OCI-LY7 (cell line): ENCODE measurements at regions not wholly inside any gene's neighbourhood (a gene's known extent, or its start where the extent isn't known, plus 50 kb on each side); places are given as distances from the start of the nearest gene placed in this dataset.

Experiments
- BruUV-seq: library from RNA; stranded (reverse); fragments of 400-500 nt; replicated peaks from 2 replicates; lab custom pipeline; 2021; lab: Mats Ljungman, UMichigan
- CTCF ChIA-PET: fragments of 300-600 bp; sonication (Branson Sonifier 250); formaldehyde crosslinking; loops from one replicate; lab custom pipeline; 2022; ENCODE audit warnings: antibody characterized with exemption; ENCODE audit not compliant: unreplicated experiment; lab: Charles Lee
- POLR2A ChIA-PET: fragments of 300-600 bp; sonication (Branson Sonifier 250); formaldehyde crosslinking; loops from one replicate; lab custom pipeline; 2022; ENCODE audit warnings: antibody characterized with exemption; lab: Charles Lee
- DNase-seq: peaks from one replicate; pipeline ENCODE4 v3.0.0-alpha.2; 2015; ENCODE audit warnings: low spot score
- H2AFZ ChIP-seq: fragments of 200-600 bp; sonication (generic), shearing (Covaris generic); 2 replicates; pipeline ENCODE4 v1.6.1; 2014; ENCODE audit warnings: mild to moderate bottlenecking, antibody characterized with exemption, low read length, moderate library complexity
- H3K27ac ChIP-seq: fragments of 200-600 bp; sonication (generic); 2 replicates; pipeline ENCODE4 v1.5.1; 2014; ENCODE audit warnings: mixed run types, low read depth, mild to moderate bottlenecking, moderate library complexity, low read length, inconsistent platforms; ENCODE audit not compliant: poor library complexity, severe bottlenecking
- H3K36me3 ChIP-seq: fragments of 200-600 bp; sonication (generic); 2 replicates; pipeline ENCODE4 v1.6.1; 2014; ENCODE audit warnings: mild to moderate bottlenecking, antibody characterized with exemption, low read length, moderate library complexity, mixed read lengths; ENCODE audit not compliant: insufficient read depth
- H3K4me1 ChIP-seq: fragments of 200-600 bp; sonication (generic); 2 replicates; pipeline ENCODE4 v1.5.1; 2014; ENCODE audit warnings: mild to moderate bottlenecking, low read length; ENCODE audit not compliant: insufficient read depth, poor library complexity, severe bottlenecking
- H3K4me2 ChIP-seq: fragments of 200-600 bp; sonication (generic); 2 replicates; pipeline ENCODE4 v1.6.1; 2014; ENCODE audit warnings: mild to moderate bottlenecking, low read length
- H3K4me3 ChIP-seq: fragments of 200-600 bp; sonication (generic); 2 replicates; pipeline ENCODE4 v1.5.1; 2014; ENCODE audit warnings: mild to moderate bottlenecking, low read depth, low read length; ENCODE audit not compliant: poor library complexity, severe bottlenecking
- H3K79me2 ChIP-seq: fragments of 200-600 bp; sonication (generic); 2 replicates; pipeline ENCODE4 v1.6.1; 2016; ENCODE audit warnings: low read depth, mild to moderate bottlenecking, low read length, moderate library complexity, mixed read lengths; ENCODE audit not compliant: insufficient read depth
- H3K9me2 ChIP-seq: fragments of 200-600 bp; sonication (generic); 2 replicates; pipeline ENCODE4 v1.6.1; 2016; ENCODE audit warnings: mild to moderate bottlenecking, low read length, mixed read lengths; ENCODE audit not compliant: insufficient read depth
- H3K9me3 ChIP-seq: fragments of 200-600 bp; sonication (generic); 2 replicates; pipeline ENCODE4 v1.6.1; 2014; ENCODE audit warnings: mild to moderate bottlenecking, mixed run types, low read length, mixed read lengths
- H4K20me1 ChIP-seq: fragments of 200-600 bp; sonication (generic); 2 replicates; pipeline ENCODE4 v1.6.1; 2014; ENCODE audit warnings: mild to moderate bottlenecking, antibody characterized with exemption, low read length, moderate library complexity, mixed read lengths; ENCODE audit not compliant: insufficient read depth
- EZH2phosphoT487 ChIP-seq: fragments of 200-600 bp; sonication (generic); IDR thresholded peaks from 2 replicates; pipeline ENCODE4 v1.6.1; 2018; ENCODE audit warnings: low read depth, borderline replicate concordance, mild to moderate bottlenecking, mixed run types, antibody characterized with exemption, low read length, moderate library complexity, mixed read lengths
- intact Hi-C: fragments of 100-400 bp; cut with micrococcal nuclease; formaldehyde crosslinking; loops from one replicate; pipeline ENCODE4 v1.10.0; 2022; ENCODE audit not compliant: unreplicated experiment
- TF ChIP-seq, protein P1 (sequence below): fragments of 200-600 bp; sonication (generic); conservative IDR thresholded peaks from 2 replicates; pipeline ENCODE4 v1.5.1; 2014; ENCODE audit warnings: mild to moderate bottlenecking, antibody characterized with exemption, low read length, moderate library complexity, mixed read lengths

- intact Hi-C loops, result no loop called here
- CTCF ChIA-PET, result no interaction called here
- no peaks in the 10 kb centered on the region for H3K36me3 ChIP-seq
- H3K9me3 ChIP-seq, result no peaks in the 10 kb centered on the region
- H3K79me2 ChIP-seq, result no peaks in the 10 kb centered on the region
- H3K27ac ChIP-seq, result no peak overlapping the region
- no peak for DNase-seq
- TF ChIP-seq, protein P1, sequence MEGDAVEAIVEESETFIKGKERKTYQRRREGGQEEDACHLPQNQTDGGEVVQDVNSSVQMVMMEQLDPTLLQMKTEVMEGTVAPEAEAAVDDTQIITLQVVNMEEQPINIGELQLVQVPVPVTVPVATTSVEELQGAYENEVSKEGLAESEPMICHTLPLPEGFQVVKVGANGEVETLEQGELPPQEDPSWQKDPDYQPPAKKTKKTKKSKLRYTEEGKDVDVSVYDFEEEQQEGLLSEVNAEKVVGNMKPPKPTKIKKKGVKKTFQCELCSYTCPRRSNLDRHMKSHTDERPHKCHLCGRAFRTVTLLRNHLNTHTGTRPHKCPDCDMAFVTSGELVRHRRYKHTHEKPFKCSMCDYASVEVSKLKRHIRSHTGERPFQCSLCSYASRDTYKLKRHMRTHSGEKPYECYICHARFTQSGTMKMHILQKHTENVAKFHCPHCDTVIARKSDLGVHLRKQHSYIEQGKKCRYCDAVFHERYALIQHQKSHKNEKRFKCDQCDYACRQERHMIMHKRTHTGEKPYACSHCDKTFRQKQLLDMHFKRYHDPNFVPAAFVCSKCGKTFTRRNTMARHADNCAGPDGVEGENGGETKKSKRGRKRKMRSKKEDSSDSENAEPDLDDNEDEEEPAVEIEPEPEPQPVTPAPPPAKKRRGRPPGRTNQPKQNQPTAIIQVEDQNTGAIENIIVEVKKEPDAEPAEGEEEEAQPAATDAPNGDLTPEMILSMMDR, result no peak
- TF ChIP-seq EZH2phosphoT487, result no peak
- H3K4me1 ChIP-seq, result no peaks in the 10 kb centered on the region
- POLR2A ChIA-PET, result no interaction called here
- no peaks in the 10 kb centered on the region for H4K20me1 ChIP-seq
- H3K4me2 ChIP-seq, result no peak overlapping the region
- no peak overlapping the region for H2AFZ ChIP-seq
- H3K4me3 ChIP-seq, result no peak overlapping the region
- BruUV-seq, result no TSS peak
- no peaks in the 10 kb centered on the region for H3K9me2 ChIP-seq
These were observed 678.4 kb upstream of the VRK2 start for GRCh38 chr2:57368190-57368589.

GRCh38 chr2:57370882-57371585, 675.6 kb upstream of the VRK2 start:
- POLR2A ChIA-PET, result no interaction called here
- no peak for DNase-seq
- Histone ChIP-seq H3K9me2 (no peaks in the 10 kb centered on the region), H3K9me3 (no peaks in the 10 kb centered on the region), H3K27ac (no peak overlapping the region), H3K4me2 (no peak overlapping the region), H3K4me1 (no peaks in the 10 kb centered on the region), H2AFZ (no peak overlapping the region), H3K4me3 (no peak overlapping the region), H3K36me3 (no peaks in the 10 kb centered on the region), H3K79me2 (no peaks in the 10 kb centered on the region), H4K20me1 (no peaks in the 10 kb centered on the region)
- no TSS peak for BruUV-seq
- TF ChIP-seq, protein P1, result no peak
- no peak for TF ChIP-seq EZH2phosphoT487
- CTCF ChIA-PET, result no interaction called here
- intact Hi-C loops, result no loop called here

DNA sequence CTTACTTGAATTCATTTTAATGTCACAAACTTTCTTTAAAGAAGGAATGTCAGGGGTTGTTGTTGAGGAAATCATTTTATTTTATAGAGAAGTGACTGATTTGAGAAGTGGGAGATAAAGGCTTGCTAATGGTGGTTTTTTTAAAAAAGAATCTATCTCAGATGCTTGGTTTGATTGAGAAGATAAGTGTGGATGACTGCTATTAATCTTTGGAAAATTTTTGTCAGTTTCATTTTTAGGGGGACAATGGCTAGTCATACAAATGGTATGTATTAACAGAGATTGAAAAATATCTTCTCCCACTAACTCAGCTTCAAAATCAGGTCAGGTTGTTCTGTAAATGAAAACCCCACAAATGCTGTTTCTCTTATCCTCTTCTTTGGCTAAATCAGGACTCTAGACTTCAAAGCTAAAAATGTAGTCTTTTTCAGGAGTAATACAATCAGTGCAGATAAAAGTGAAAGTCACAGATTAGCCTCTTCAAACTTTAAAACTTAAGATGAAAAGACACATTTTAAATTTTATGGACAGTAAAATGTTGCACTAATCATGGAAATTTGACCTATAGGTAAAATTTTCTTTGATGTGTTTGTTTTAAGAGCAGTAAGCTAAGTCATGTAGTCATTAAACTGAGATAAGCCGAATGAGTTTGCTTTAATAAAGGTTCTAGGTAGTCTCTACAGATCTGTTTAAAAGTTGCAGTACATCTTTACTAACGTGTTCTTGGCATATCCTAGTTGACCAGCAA, 674.2 kb upstream of the VRK2 start:
- no peaks in the 10 kb centered on the region for H4K20me1 ChIP-seq
- no peak overlapping the region for H3K27ac ChIP-seq
- DNase-seq, result no peak
- CTCF ChIA-PET, result no interaction called here
- H3K4me2 ChIP-seq, result no peak overlapping the region
- H3K4me1 ChIP-seq, result no peaks in the 10 kb centered on the region
- no peak overlapping the region for H3K4me3 ChIP-seq
- H3K9me2 ChIP-seq, result no peaks in the 10 kb centered on the region
- H2AFZ ChIP-seq, result no peak overlapping the region
- no peaks in the 10 kb centered on the region for H3K79me2 ChIP-seq
- BruUV-seq, result no TSS peak
- TF ChIP-seq, protein P1, result no peak
- TF ChIP-seq EZH2phosphoT487, result no peak
- POLR2A ChIA-PET, result no interaction called here
- intact Hi-C loops, result no loop called here
- H3K9me3 ChIP-seq, result no peaks in the 10 kb centered on the region
- no peaks in the 10 kb centered on the region for H3K36me3 ChIP-seq
